ENCODE measurements at regions not wholly inside any gene's neighbourhood (a gene's known extent, or its start where the extent isn't known, plus 50 kb on each side); places are given as distances from the start of the nearest gene placed in this dataset.

- TF ChIP-seq, protein P1, sequence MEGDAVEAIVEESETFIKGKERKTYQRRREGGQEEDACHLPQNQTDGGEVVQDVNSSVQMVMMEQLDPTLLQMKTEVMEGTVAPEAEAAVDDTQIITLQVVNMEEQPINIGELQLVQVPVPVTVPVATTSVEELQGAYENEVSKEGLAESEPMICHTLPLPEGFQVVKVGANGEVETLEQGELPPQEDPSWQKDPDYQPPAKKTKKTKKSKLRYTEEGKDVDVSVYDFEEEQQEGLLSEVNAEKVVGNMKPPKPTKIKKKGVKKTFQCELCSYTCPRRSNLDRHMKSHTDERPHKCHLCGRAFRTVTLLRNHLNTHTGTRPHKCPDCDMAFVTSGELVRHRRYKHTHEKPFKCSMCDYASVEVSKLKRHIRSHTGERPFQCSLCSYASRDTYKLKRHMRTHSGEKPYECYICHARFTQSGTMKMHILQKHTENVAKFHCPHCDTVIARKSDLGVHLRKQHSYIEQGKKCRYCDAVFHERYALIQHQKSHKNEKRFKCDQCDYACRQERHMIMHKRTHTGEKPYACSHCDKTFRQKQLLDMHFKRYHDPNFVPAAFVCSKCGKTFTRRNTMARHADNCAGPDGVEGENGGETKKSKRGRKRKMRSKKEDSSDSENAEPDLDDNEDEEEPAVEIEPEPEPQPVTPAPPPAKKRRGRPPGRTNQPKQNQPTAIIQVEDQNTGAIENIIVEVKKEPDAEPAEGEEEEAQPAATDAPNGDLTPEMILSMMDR (IDR thresholded peaks at IDR 0.05), result no peak
- Histone ChIP-seq H3K4me1 (no peaks in the 10 kb centered on the region), H3K36me3 (no peaks in the 10 kb centered on the region), H3K4me3 (no peak overlapping the region), H3K9me3 (no peaks in the 10 kb centered on the region), H3K27ac (no peak overlapping the region), H3K27me3 (no peaks in the 10 kb centered on the region)
- intact Hi-C loops (cut with DNase I), result no loop called here
- no peak for DNase-seq (ENCODE audit: extremely low spot score in 2 of 2)
Observed at GRCh38 chr21:25422610-25423608, 184.4 kb downstream of the MRPL39 start.

DNA sequence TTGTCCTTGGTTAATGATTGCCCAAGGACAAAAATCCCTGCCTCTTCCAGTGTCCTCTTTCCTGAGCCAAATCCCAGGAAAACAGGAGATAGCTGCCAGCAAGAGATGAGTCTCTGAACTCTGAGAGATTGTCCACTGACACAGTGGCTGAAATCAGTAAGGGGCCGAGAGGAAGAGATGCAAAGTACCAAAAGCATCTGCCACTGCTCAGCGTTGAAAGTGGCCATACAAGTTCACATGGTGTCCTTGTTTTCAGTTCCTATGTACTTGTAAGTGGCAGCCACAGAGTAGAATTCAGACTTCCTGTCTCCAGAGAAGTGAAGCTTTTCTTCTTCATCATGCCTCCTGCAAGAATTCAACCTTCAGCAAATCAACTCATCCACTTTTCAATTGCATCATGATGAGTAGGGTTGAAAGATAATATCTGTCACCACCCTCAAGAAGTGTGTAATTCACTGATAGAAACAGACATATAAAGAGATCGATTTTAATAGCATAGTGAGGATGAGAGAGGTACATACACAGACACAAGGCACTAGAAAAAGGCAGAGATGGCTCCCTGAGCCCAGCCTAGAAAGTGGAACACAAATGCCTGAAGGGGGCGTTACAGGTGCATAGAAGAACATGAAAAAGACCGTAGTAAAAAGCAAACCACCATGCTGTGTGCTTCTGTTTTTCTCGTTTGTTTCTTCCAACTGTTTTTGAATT, 185.8 kb downstream of the MRPL39 start:
- H3K4me3 ChIP-seq, result no peak overlapping the region
- intact Hi-C loops (cut with DNase I), result no loop called here
- H3K27ac ChIP-seq, result no peak overlapping the region
- no peaks in the 10 kb centered on the region for H3K27me3 ChIP-seq
- TF ChIP-seq, protein P1 (IDR thresholded peaks at IDR 0.05), result no peak
- no peak for TF ChIP-seq POLR2A (IDR thresholded peaks at IDR 0.05)
- TF ChIP-seq POLR2AphosphoS5 (IDR thresholded peaks at IDR 0.05; ENCODE audit: insufficient read depth in 1 of 2, low read depth in 1 of 2), result no peak
- DNase-seq (ENCODE audit: extremely low spot score in 2 of 2), result no peak
- no peaks in the 10 kb centered on the region for H3K4me1 ChIP-seq
- H3K9me3 ChIP-seq, result no peaks in the 10 kb centered on the region
- H3K36me3 ChIP-seq, result no peaks in the 10 kb centered on the region

DNA sequence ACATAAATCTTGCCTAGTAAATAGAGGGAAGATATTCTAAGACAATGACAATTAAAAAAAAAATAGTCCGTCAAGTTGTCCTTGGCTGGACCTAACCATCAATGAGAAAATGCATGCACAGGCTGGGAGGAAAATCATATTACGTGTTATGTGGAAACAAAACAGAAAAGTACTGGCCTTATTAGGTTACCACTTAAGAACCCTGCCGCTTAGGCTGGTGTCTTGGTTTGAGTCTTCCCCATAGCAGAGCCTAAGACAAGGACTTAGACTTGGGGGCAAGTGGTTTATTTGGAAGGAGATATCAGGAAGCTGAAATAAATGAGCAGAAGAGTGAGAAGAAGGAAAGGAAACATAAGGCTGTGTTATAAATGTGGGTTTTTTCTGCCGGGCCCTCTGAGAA, 186.4 kb downstream of the MRPL39 start:
- no peak overlapping the region for H3K4me3 ChIP-seq
- intact Hi-C loops (cut with DNase I), result no loop called here
- no peaks in the 10 kb centered on the region for H3K36me3 ChIP-seq
- no peaks in the 10 kb centered on the region for H3K9me3 ChIP-seq
- H3K27ac ChIP-seq, result no peak overlapping the region
- H3K27me3 ChIP-seq, result no peaks in the 10 kb centered on the region
- DNase-seq (ENCODE audit: extremely low spot score in 2 of 2), result no peak
- no peaks in the 10 kb centered on the region for H3K4me1 ChIP-seq
- TF ChIP-seq, protein P1 (IDR thresholded peaks at IDR 0.05), result no peak
- TF ChIP-seq POLR2AphosphoS5 (IDR thresholded peaks at IDR 0.05; ENCODE audit: insufficient read depth in 1 of 2, low read depth in 1 of 2), result no peak
- TF ChIP-seq POLR2A (IDR thresholded peaks at IDR 0.05), result no peak

GRCh38 chr21:25416669-25417068, 190.6 kb downstream of the MRPL39 start:
- intact Hi-C loops (cut with DNase I), result no loop called here
- H3K4me1 ChIP-seq, result no peaks in the 10 kb centered on the region
- no peak overlapping the region for H3K4me3 ChIP-seq
- no peaks in the 10 kb centered on the region for H3K27me3 ChIP-seq
- no peak for DNase-seq (ENCODE audit: extremely low spot score in 2 of 2)
- H3K27ac ChIP-seq, result no peak overlapping the region
- TF ChIP-seq POLR2A (IDR thresholded peaks at IDR 0.05), result no peak
- TF ChIP-seq, protein P1 (IDR thresholded peaks at IDR 0.05), result no peak
- TF ChIP-seq POLR2AphosphoS5 (IDR thresholded peaks at IDR 0.05; ENCODE audit: insufficient read depth in 1 of 2, low read depth in 1 of 2), result no peak
- H3K36me3 ChIP-seq, result no peaks in the 10 kb centered on the region
- no peaks in the 10 kb centered on the region for H3K9me3 ChIP-seq

- Histone ChIP-seq H3K27ac (no peak overlapping the region), H3K9me3 (no peaks in the 10 kb centered on the region), H3K36me3 (no peaks in the 10 kb centered on the region), H3K27me3 (no peaks in the 10 kb centered on the region), H3K4me1 (no peaks in the 10 kb centered on the region), H3K4me3 (no peak overlapping the region)
- TF ChIP-seq, protein P1 (IDR thresholded peaks at IDR 0.05), result no peak
- TF ChIP-seq POLR2A (IDR thresholded peaks at IDR 0.05), result no peak
- TF ChIP-seq POLR2AphosphoS5 (IDR thresholded peaks at IDR 0.05; ENCODE audit: insufficient read depth in 1 of 2, low read depth in 1 of 2), result no peak
- intact Hi-C loops (cut with DNase I), result no loop called here
- no peak for DNase-seq (ENCODE audit: extremely low spot score in 2 of 2)
Observed at GRCh38 chr21:25412100-25412499, 195.2 kb downstream of the MRPL39 start.

Measured in vagina (tissue), 2 donors.